Mononuclear cell (primary cell): ENCODE measurements at regions not wholly inside any gene's neighbourhood (a gene's known extent, or its start where the extent isn't known, plus 50 kb on each side); places are given as distances from the start of the nearest gene placed in this dataset.

Source experiments
- H3K27me3 ChIP-seq: 2 replicates; pipeline ENCODE4 v1.6.0; 2011; ENCODE audit warnings: low read length, control low read depth; ENCODE audit not compliant: insufficient read depth
- H3K4me1 ChIP-seq: 2 replicates; pipeline ENCODE4 v1.5.1; 2011; ENCODE audit warnings: mild to moderate bottlenecking, low read length, control low read depth; ENCODE audit not compliant: insufficient read depth
- H3K4me3 ChIP-seq: 2 replicates; pipeline ENCODE4 v1.5.1; 2011; ENCODE audit warnings: mild to moderate bottlenecking, low read length, moderate library complexity
- H3K9me3 ChIP-seq: 2 replicates; pipeline ENCODE4 v1.5.1; 2011; ENCODE audit warnings: low read depth, mild to moderate bottlenecking, control low read depth, low read length

DNA sequence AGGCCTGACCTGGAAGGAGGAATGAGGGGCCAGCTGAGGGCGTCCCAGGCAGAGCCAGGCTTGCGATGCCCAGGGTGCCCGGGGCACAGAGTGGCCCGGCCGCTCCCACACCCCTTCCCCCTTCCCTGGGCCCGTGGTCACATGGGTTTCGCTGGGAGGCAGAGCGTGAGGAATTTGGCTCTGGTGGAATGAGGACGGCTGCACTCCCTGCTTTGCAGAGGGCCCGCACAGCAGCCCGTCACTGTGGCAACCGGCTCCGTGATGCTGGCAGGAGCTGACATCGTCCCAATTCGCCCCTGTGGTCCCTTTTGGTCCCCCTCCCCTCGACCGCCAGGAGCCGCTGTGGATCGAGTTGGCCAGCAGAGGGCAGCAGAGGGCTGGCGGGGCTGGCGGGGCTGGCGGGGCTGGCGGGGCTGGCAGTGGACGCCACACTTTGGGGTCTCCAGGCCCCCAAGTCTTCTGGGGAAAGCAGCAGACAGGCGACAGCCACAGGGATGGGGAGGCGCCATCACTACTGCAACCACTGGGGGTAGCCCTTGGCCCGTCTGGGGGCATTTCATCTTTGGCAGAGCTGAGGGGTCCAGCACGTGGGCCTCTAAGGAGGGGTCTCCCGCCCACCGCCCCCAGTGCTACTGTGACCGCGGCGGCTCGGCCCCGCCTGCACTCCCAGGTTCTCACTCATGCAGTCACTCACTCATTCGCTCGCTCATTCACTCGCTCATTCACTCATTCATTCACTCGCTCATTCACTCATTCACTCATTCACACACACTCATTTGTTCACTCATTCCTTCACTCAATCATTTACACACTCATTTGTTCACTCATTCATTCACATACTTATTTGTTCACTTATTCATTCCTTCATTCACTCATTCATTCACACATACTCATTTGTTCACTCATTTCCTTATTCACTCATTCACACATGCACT is 49.7 kb upstream of the BHLHE23 start:
- no peak overlapping the region for H3K4me3 ChIP-seq
- H3K4me1 ChIP-seq: no peaks in the 10 kb centered on the region
- H3K27me3 ChIP-seq: peaks cover 5% of the 10 kb centered on the region
- peaks cover 4% of the 10 kb centered on the region for H3K9me3 ChIP-seq
